VCaP (cell line): ENCODE measurements at regions not wholly inside any gene's neighbourhood (a gene's known extent, or its start where the extent isn't known, plus 50 kb on each side); places are given as distances from the start of the nearest gene placed in this dataset.

Source experiments
- H3K27ac ChIP-seq: fragments of 450-650 bp; 2 replicates; pipeline ENCODE4 v1.5.1; 2017
- CTCF ChIP-seq: fragments of 450-650 bp; conservative IDR thresholded peaks from 2 replicates; pipeline ENCODE4 v1.5.1; 2017; ENCODE audit warnings: mild to moderate bottlenecking, moderate library complexity

GRCh38 chr20:63100926-63101699 lies 94.3 kb upstream of the BHLHE23 start:
- no peak overlapping the region for H3K27ac ChIP-seq
- no peak for TF ChIP-seq CTCF

GRCh38 chr20:63100174-63100925 lies 93.6 kb upstream of the BHLHE23 start:
- H3K27ac ChIP-seq: no peak overlapping the region
- no peak for TF ChIP-seq CTCF

GRCh38 chr20:63099456-63100173 lies 92.9 kb upstream of the BHLHE23 start:
- no peak for TF ChIP-seq CTCF
- H3K27ac ChIP-seq: no peak overlapping the region

- no peak for TF ChIP-seq CTCF
- no peak overlapping the region for H3K27ac ChIP-seq
These were observed 91.5 kb upstream of the BHLHE23 start for GRCh38 chr20:63098195-63098810.

- no peak overlapping the region for H3K27ac ChIP-seq
- no peak for TF ChIP-seq CTCF
These were observed 90.6 kb upstream of the BHLHE23 start for GRCh38 chr20:63097336-63097831.

GRCh38 chr20:63096681-63097335 lies 90.0 kb upstream of the BHLHE23 start:
- no peak overlapping the region for H3K27ac ChIP-seq
- TF ChIP-seq CTCF: no peak
